ENCODE measurements at regions not wholly inside any gene's neighbourhood (a gene's known extent, or its start where the extent isn't known, plus 50 kb on each side); places are given as distances from the start of the nearest gene placed in this dataset.

- DNase-seq, result no peak
Measured at GRCh38 chr18:67957684-67958083, 441.2 kb upstream of the DSEL start.

GRCh38 chr18:67954594-67954993 lies 438.1 kb upstream of the DSEL start:
- no peak for DNase-seq

GRCh38 chr18:67951137-67951536 lies 434.6 kb upstream of the DSEL start:
- DNase-seq, result no peak

GRCh38 chr18:67938660-67939059 lies 422.1 kb upstream of the DSEL start:
- DNase-seq, result no peak

- DNase-seq, result no peak
Measured at GRCh38 chr18:67935638-67936037, 419.1 kb upstream of the DSEL start.

- no peak for DNase-seq
Measured at GRCh38 chr18:67933271-67933670, 416.8 kb upstream of the DSEL start.

- DNase-seq, result no peak
Measured at GRCh38 chr18:67932271-67932670, 415.8 kb upstream of the DSEL start.

- DNase-seq, result no peak
Measured at GRCh38 chr18:67926929-67927864, 410.7 kb upstream of the DSEL start.

GRCh38 chr18:67924656-67925055 lies 408.1 kb upstream of the DSEL start:
- no peak for DNase-seq

GRCh38 chr18:67919316-67919715 lies 402.8 kb upstream of the DSEL start:
- DNase-seq, result no peak

- no peak for DNase-seq
Measured at GRCh38 chr18:67916097-67916496, 399.6 kb upstream of the DSEL start.

- DNase-seq, result no peak
Measured at GRCh38 chr18:67913040-67913439, 396.5 kb upstream of the DSEL start.

- no peak for DNase-seq
Measured at GRCh38 chr18:67901573-67901972, 385.1 kb upstream of the DSEL start.

GRCh38 chr18:67896451-67896850 lies 379.9 kb upstream of the DSEL start:
- no peak for DNase-seq

GRCh38 chr18:67893916-67894315 lies 377.4 kb upstream of the DSEL start:
- DNase-seq, result no peak

- no peak for DNase-seq
Measured at GRCh38 chr18:67876871-67877270, 360.4 kb upstream of the DSEL start.

GRCh38 chr18:67875944-67876343 lies 359.4 kb upstream of the DSEL start:
- no peak for DNase-seq

- no peak for DNase-seq
Measured at GRCh38 chr18:67875060-67875459, 358.5 kb upstream of the DSEL start.

GRCh38 chr18:67865400-67865799 lies 348.9 kb upstream of the DSEL start:
- no peak for DNase-seq

GRCh38 chr18:67864677-67865340 lies 348.3 kb upstream of the DSEL start:
- DNase-seq, result no peak

- DNase-seq, result no peak
Measured at GRCh38 chr18:67862069-67862468, 345.5 kb upstream of the DSEL start.

GRCh38 chr18:67854340-67854739 lies 337.8 kb upstream of the DSEL start:
- no peak for DNase-seq

- DNase-seq, result no peak
Measured at GRCh38 chr18:67846422-67847098, 330.0 kb upstream of the DSEL start.

GRCh38 chr18:67845035-67845434 lies 328.5 kb upstream of the DSEL start:
- DNase-seq, result no peak

Data from CD4-positive, alpha-beta T cell treated with Interleukin-17A for 4 hours (primary cell).